Neural progenitor cell (in vitro differentiated cells): ENCODE measurements at regions not wholly inside any gene's neighbourhood (a gene's known extent, or its start where the extent isn't known, plus 50 kb on each side); places are given as distances from the start of the nearest gene placed in this dataset.

Experiments used
- CTCF ChIP-seq: fragments of 200-600 bp; sonication (generic); IDR thresholded peaks from 2 replicates; pipeline ENCODE4 v1.5.1; 2017; ENCODE audit warnings: antibody characterized with exemption, mild to moderate bottlenecking
- EZH2phosphoT487 ChIP-seq: fragments of 200-600 bp; sonication (generic); IDR thresholded peaks from 2 replicates; pipeline ENCODE4 v1.6.1; 2017; ENCODE audit warnings: antibody characterized with exemption

GRCh38 chr2:186205254-186205911 lies 280.7 kb upstream of the ZC3H15 start:
- TF ChIP-seq EZH2phosphoT487 = no peak
- TF ChIP-seq CTCF = no peak
